Fibroblast of lung (primary cell): ENCODE measurements at regions not wholly inside any gene's neighbourhood (a gene's known extent, or its start where the extent isn't known, plus 50 kb on each side); places are given as distances from the start of the nearest gene placed in this dataset.
"Not testable (repeated sequence)": the region's sequence is repeated elsewhere in the genome, so short reads cannot be mapped to it uniquely, and the experiment has no call there.

Source experiments
- DNase-seq, 2 donors: peaks; one replicate each; pipeline versions ENCODE4 v3.0.0 to v3.0.0-alpha.2; 2010; ENCODE audit warnings: low read depth in 2 of 2
- H2AFZ ChIP-seq: 2 replicates; pipeline ENCODE4 v1.5.1; 2012; ENCODE audit warnings: low read length, control low read depth, inconsistent platforms
- H3K27ac ChIP-seq: 2 replicates; pipeline ENCODE4 v1.5.1; 2011; ENCODE audit warnings: low read length, control low read depth; ENCODE audit not compliant: insufficient read depth
- H3K27me3 ChIP-seq: 2 replicates; pipeline ENCODE4 v1.5.1; 2011; ENCODE audit warnings: mild to moderate bottlenecking, low read length; ENCODE audit not compliant: control insufficient read depth, insufficient read depth
- H3K36me3 ChIP-seq: 2 replicates; pipeline ENCODE4 v1.5.1; 2011; ENCODE audit warnings: low read length; ENCODE audit not compliant: control insufficient read depth, insufficient read depth
- H3K4me1 ChIP-seq: 2 replicates; pipeline ENCODE4 v1.5.1; 2011; ENCODE audit warnings: low read length; ENCODE audit not compliant: control insufficient read depth, insufficient read depth; ENCODE audit errors: extremely low read depth
- H3K4me2 ChIP-seq: 2 replicates; pipeline ENCODE4 v1.5.1; 2011; ENCODE audit warnings: low read length, control low read depth; ENCODE audit not compliant: insufficient read depth; ENCODE audit errors: extremely low read depth
- H3K4me3 ChIP-seq, 4 experiments: fragments of 200-600 bp in 1 of 4; sonication (generic) in 1 of 4; replicated peaks in 1 of 4; 2 replicates each; pipeline ENCODE4 v1.5.1; 2011 to 2016; ENCODE audit warnings: low read length in 4 of 4, low read depth in 3 of 4, mild to moderate bottlenecking in 3 of 4, control low read depth in 2 of 4, inconsistent platforms in 1 of 4, mixed read lengths in 1 of 4; ENCODE audit not compliant: insufficient read depth in 1 of 4; ENCODE audit errors: control extremely low read depth in 1 of 4
- H3K79me2 ChIP-seq: 2 replicates; pipeline ENCODE4 v1.5.1; 2012; ENCODE audit warnings: mild to moderate bottlenecking, low read length, inconsistent platforms; ENCODE audit not compliant: control insufficient read depth, insufficient read depth
- H3K9ac ChIP-seq: 2 replicates; pipeline ENCODE4 v1.5.1; 2011; ENCODE audit warnings: mild to moderate bottlenecking, low read length, control low read depth; ENCODE audit not compliant: insufficient read depth
- H3K9me3 ChIP-seq: 2 replicates; pipeline ENCODE4 v1.5.1; 2012; ENCODE audit warnings: low read depth, low read length; ENCODE audit not compliant: control insufficient read depth, insufficient read depth
- H4K20me1 ChIP-seq: 2 replicates; pipeline ENCODE4 v1.5.1; 2011; ENCODE audit warnings: low read length; ENCODE audit not compliant: control insufficient read depth, insufficient read depth; ENCODE audit errors: extremely low read depth
- CTCF ChIP-seq, 2 donors: IDR thresholded peaks in 1 of 2; conservative IDR thresholded peaks in 1 of 2; 1 replicate in 1 of 2; 2 replicates in 1 of 2; pipeline ENCODE4 v1.5.1; 2011 to 2012; ENCODE audit warnings: low read length in 2 of 2, control low read depth in 1 of 2, inconsistent platforms in 1 of 2, low read depth in 1 of 2, mild to moderate bottlenecking in 1 of 2
- EZH2 ChIP-seq: IDR thresholded peaks from 2 replicates; pipeline ENCODE4 v1.5.1; 2012; ENCODE audit warnings: low read length, control low read depth, mild to moderate bottlenecking; ENCODE audit errors: missing control alignments

DNA sequence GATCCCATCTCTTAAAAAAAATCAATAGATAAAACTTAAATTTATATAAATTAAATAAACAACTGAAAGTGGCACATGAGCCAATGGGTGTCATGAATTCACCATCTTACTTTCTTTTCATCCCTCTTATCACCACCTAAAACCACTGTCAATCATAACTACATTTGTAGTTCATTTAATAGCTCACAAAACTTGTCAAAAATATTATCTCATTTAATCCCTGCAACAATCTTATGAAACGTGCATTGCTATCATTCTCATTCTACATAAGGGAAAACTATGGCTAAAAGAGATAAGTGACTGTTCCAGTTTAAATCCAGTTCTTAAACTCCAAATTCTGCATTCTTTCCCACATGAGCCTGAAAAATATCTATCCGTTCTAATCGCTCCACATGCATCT is 80.6 kb upstream of the BEND6 start:
- Histone ChIP-seq H3K4me2 (no peak overlapping the region), H2AFZ (no peak overlapping the region), H3K27ac (no peak overlapping the region), H3K79me2 (peaks cover 7% of the 10 kb centered on the region), H3K36me3 (peaks cover 2% of the 10 kb centered on the region), H3K4me3 (no peak overlapping the region), H3K9me3 (no peaks in the 10 kb centered on the region), H4K20me1 (no peaks in the 10 kb centered on the region), H3K4me1 (peaks cover 2% of the 10 kb centered on the region), H3K9ac (no peak overlapping the region), H3K27me3 (no peaks in the 10 kb centered on the region)
- DNase-seq, result no peak
- no peak for TF ChIP-seq EZH2
- TF ChIP-seq CTCF (conservative IDR thresholded peaks at IDR 0.05 in 1 of 2, IDR thresholded peaks at IDR 0.05 in 1 of 2; ENCODE audit: low read depth in 1 of 2, low read length in 2 of 2), result no peak

- H3K9ac ChIP-seq, H3K27me3 ChIP-seq, H3K9me3 ChIP-seq, H3K36me3 ChIP-seq, H3K27ac ChIP-seq, H2AFZ ChIP-seq, H4K20me1 ChIP-seq, H3K4me2 ChIP-seq, H3K4me3 ChIP-seq, DNase-seq: not testable (repeated sequence)
- Histone ChIP-seq H3K4me1 (peaks cover 28% of the 10 kb centered on the region), H3K79me2 (peaks cover 14% of the 10 kb centered on the region)
Observed at GRCh38 chr6:56870053-56870452, 84.9 kb upstream of the BEND6 start.

DNA sequence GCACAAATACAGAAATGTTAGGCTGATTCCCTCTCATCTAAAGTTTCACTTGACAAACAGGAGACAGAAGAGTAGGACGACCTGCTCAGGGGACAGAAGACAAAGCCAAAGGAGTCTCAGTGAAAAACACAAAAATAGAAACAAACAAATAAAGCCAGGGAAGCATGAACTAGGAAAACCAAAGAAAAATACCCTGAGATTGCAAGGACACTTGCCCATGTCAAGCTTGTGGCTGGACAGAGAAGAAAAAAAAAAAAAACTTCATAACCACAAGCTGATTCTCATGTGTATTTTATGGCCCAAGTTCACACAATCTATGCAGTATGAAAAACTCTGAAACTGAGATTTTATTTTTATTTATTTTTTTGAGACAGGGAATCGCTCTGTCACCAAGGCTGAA is 85.6 kb upstream of the BEND6 start:
- no peak overlapping the region for H2AFZ ChIP-seq
- peaks cover 14% of the 10 kb centered on the region for H3K79me2 ChIP-seq
- H3K36me3 ChIP-seq, result no peaks in the 10 kb centered on the region
- H3K27me3 ChIP-seq, result no peaks in the 10 kb centered on the region
- no peaks in the 10 kb centered on the region for H4K20me1 ChIP-seq
- TF ChIP-seq CTCF (conservative IDR thresholded peaks at IDR 0.05 in 1 of 2, IDR thresholded peaks at IDR 0.05 in 1 of 2; ENCODE audit: low read depth in 1 of 2, low read length in 2 of 2), result no peak
- TF ChIP-seq EZH2, result no peak
- no peak overlapping the region for H3K9ac ChIP-seq
- H3K9me3 ChIP-seq, result no peaks in the 10 kb centered on the region
- peak overlapping the region; percentile 32 for H3K27ac ChIP-seq
- H3K4me3 ChIP-seq, result no peak overlapping the region
- DNase-seq, result no peak
- no peak overlapping the region for H3K4me2 ChIP-seq
- peaks cover 33% of the 10 kb centered on the region for H3K4me1 ChIP-seq
